ENCODE measurements at regions not wholly inside any gene's neighbourhood (a gene's known extent, or its start where the extent isn't known, plus 50 kb on each side); places are given as distances from the start of the nearest gene placed in this dataset.
"Not testable (repeated sequence)": the region's sequence is repeated elsewhere in the genome, so short reads cannot be mapped to it uniquely, and the experiment has no call there.

DNA sequence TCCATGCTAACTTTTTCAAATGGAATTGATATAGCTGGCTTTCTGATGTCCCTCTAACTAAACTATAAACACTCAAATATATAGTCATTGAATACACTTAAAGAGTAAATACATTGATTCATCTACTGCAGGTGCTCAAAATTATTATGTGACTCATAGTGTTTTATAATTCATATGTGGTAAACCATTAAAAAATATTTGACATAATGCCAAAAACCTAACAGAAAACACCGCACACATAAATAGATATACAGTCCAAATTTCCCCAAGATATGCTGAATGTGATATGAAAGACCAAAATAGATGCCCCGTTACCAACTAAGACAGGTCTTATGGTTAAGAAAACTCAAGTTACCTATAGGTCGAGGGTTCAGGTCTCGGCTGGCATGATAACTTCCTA is 171.7 kb upstream of the SEMA3E start:
- DNase-seq (ENCODE audit: low read depth in 2 of 2), result no peak
- TF ChIP-seq CTCF (IDR thresholded peaks at IDR 0.05; ENCODE audit: low read depth, low read length), result no peak

DNA sequence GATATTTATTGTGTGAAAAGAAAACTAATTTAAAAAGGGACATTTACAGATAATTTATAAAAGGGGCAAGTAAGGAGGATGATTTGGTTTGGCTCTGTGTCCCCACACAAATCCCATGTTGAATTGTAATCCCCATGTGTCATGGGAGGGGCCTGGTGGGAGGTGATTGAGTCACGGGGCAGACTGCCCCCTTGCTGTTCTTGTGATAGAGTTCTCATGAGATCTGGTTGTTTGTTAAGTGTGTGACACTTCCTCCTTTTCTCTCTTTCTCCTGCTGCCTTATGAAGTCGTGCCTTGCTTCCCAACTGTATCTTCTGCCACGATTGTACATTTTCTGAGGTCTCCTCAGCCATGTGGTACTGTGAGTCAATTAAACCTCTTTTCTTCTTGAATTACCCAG is 171.0 kb upstream of the SEMA3E start:
- no peak overlapping the region for H3K4me3 ChIP-seq (replicated peaks in 1 of 2; ENCODE audit: low read depth in 2 of 2, low read length in 2 of 2)
- no peak for DNase-seq (ENCODE audit: low read depth in 2 of 2)
- TF ChIP-seq CTCF (IDR thresholded peaks at IDR 0.05; ENCODE audit: low read depth, low read length), result no peak

More for the DNA sequence above, 171.7 kb upstream of the SEMA3E start:
- H3K4me3 ChIP-seq (replicated peaks in 1 of 2; ENCODE audit: low read depth in 2 of 2, low read length in 2 of 2), result no peak overlapping the region

DNA sequence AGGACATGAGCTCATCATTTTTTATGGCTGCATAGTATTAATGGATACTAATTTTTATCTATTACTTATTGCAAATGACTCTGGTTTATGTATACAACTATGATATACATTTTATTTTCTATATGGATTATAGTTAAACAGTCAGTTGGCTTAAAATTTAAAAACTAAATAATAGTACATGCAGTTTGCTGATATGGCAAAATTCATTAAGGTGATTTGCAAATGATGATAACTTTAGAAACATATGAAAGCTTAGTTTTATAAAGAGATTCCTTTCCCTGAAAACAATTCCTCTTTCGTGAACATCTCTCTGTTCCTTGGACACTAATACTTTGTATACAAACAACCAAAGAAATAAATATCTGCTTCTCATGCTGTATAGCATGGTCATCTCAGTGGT is 165.5 kb upstream of the SEMA3E start:
- no peak for TF ChIP-seq CTCF (IDR thresholded peaks at IDR 0.05; ENCODE audit: low read depth, low read length)
- no peak for DNase-seq (ENCODE audit: low read depth in 2 of 2)
- no peak overlapping the region for H3K4me3 ChIP-seq (replicated peaks in 1 of 2; ENCODE audit: low read depth in 2 of 2, low read length in 2 of 2)

DNA sequence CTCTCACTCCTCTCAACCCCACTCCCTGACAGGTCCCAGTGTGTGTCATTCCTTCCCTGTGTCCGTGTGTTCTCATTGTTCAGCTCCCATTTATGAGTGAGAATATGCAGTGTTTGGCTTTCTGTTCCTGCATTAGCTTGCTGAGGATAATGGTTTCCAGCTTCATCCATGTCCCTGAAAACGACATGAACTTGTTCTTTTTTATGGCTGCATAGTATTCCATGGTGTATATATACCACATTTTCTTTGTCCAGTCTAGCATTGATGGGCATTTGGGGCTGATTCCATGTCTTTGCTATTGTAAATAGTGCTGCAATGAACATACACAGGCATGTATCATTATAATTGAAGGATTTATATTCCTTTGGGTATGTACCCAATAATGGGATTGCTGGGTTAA is 163.6 kb upstream of the SEMA3E start:
- not testable (repeated sequence) for DNase-seq (ENCODE audit: low read depth in 2 of 2); H3K4me3 ChIP-seq (replicated peaks in 1 of 2; ENCODE audit: low read depth in 2 of 2, low read length in 2 of 2)

DNA sequence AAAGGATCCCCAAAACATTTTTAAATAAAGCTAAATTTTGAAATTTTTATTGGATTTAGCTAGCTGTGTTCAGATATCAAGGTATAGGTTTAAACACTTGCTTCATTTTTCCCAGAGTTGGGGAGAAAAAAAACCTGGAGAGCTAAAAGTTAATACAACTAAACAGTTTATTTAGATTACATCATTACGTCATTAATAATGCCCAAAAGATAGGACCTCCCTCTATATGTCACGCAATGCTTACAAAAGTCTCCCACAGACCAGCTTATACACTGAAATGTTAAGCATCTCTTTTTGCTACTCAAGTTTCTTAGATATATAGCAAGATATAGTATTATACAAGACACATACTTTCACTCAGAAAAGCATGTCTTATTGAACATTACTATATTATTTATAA is 160.0 kb upstream of the SEMA3E start:
- no peak overlapping the region for H3K4me3 ChIP-seq (replicated peaks in 1 of 2; ENCODE audit: low read depth in 2 of 2, low read length in 2 of 2)
- no peak for TF ChIP-seq CTCF (IDR thresholded peaks at IDR 0.05; ENCODE audit: low read depth, low read length)
- no peak for DNase-seq (ENCODE audit: low read depth in 2 of 2)

DNA sequence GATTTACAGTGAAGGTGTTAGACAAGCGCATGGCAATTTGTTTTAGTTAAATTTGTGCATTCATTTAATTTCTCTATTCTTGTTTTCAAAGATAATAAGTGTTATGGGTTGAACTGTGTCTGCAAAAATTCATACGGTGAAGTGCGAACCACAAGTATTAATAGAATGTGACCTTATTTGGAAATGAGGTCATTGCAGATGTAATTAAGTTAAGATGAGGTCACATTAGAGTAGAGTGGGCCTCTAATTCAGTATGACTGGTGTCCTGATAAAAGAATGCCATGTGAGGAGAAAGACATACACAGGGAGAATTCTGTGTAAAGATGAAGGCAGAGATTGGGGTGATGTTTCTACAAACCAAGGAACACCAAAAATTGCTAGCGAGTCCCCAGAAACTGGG is 158.8 kb upstream of the SEMA3E start:
- H3K4me3 ChIP-seq (replicated peaks in 1 of 2; ENCODE audit: low read depth in 2 of 2, low read length in 2 of 2), result no peak overlapping the region
- DNase-seq (ENCODE audit: low read depth in 2 of 2), result no peak
- no peak for TF ChIP-seq CTCF (IDR thresholded peaks at IDR 0.05; ENCODE audit: low read depth, low read length)

GRCh38 chr7:83806538-83806937 is 157.6 kb upstream of the SEMA3E start:
- no peak overlapping the region for H3K4me3 ChIP-seq (replicated peaks in 1 of 2; ENCODE audit: low read depth in 2 of 2, low read length in 2 of 2)
- no peak for TF ChIP-seq CTCF (IDR thresholded peaks at IDR 0.05; ENCODE audit: low read depth, low read length)

More at GRCh38 chr7:83806538-83806937, 157.6 kb upstream of the SEMA3E start:
- DNase-seq (ENCODE audit: low read depth in 2 of 2), result no peak

Measured in cardiac fibroblast (primary cell).